ENCODE measurements at regions not wholly inside any gene's neighbourhood (a gene's known extent, or its start where the extent isn't known, plus 50 kb on each side); places are given as distances from the start of the nearest gene placed in this dataset.

DNA sequence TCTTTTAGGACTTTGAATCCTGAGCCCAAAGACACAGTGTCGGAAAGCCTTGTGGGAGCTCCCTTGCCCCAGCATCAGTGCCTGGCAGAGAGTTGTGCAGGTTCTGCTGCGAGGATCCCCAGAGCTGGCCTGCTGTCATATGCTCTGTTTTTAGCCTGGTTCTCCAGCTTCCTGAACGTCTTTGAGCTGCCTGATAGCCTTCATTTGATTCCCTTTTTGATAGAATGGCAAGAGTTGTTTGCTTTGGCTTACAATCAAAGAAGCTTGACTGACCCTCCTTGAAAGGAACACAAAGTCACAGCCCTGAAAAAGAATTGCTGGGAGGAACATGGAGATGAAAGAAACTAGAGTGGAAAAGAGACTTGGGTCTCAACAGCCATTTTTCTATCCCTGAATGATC lies 95.4 kb downstream of the C1QL2 start:
- Histone ChIP-seq H3K4me2 (no peak overlapping the region), H3K9me2 (ENCODE audit: insufficient read depth) (no peaks in the 10 kb centered on the region), H3F3A (replicated peaks; ENCODE audit: low read depth) (no peaks in the 10 kb centered on the region), H2AFZ (no peak overlapping the region), H3K79me2 (replicated peaks; ENCODE audit: insufficient read depth) (no peaks in the 10 kb centered on the region), H4K20me1 (replicated peaks; ENCODE audit: insufficient read depth) (no peaks in the 10 kb centered on the region), H3K36me3 (ENCODE audit: insufficient read depth) (no peaks in the 10 kb centered on the region), H3K27ac (ENCODE audit: low read depth) (no peak overlapping the region), H3K27me3 (ENCODE audit: insufficient read depth) (no peaks in the 10 kb centered on the region), H3K4me3 (no peak overlapping the region), H3K4me1 (ENCODE audit: insufficient read depth) (peaks cover 3% of the 10 kb centered on the region)
- no peak overlapping the region for H3K27ac Mint-ChIP-seq
- no peak overlapping the region for H3K4me3 Mint-ChIP-seq
- H3K4me1 Mint-ChIP-seq: no peaks in the 10 kb centered on the region
- TF ChIP-seq, protein P1, sequence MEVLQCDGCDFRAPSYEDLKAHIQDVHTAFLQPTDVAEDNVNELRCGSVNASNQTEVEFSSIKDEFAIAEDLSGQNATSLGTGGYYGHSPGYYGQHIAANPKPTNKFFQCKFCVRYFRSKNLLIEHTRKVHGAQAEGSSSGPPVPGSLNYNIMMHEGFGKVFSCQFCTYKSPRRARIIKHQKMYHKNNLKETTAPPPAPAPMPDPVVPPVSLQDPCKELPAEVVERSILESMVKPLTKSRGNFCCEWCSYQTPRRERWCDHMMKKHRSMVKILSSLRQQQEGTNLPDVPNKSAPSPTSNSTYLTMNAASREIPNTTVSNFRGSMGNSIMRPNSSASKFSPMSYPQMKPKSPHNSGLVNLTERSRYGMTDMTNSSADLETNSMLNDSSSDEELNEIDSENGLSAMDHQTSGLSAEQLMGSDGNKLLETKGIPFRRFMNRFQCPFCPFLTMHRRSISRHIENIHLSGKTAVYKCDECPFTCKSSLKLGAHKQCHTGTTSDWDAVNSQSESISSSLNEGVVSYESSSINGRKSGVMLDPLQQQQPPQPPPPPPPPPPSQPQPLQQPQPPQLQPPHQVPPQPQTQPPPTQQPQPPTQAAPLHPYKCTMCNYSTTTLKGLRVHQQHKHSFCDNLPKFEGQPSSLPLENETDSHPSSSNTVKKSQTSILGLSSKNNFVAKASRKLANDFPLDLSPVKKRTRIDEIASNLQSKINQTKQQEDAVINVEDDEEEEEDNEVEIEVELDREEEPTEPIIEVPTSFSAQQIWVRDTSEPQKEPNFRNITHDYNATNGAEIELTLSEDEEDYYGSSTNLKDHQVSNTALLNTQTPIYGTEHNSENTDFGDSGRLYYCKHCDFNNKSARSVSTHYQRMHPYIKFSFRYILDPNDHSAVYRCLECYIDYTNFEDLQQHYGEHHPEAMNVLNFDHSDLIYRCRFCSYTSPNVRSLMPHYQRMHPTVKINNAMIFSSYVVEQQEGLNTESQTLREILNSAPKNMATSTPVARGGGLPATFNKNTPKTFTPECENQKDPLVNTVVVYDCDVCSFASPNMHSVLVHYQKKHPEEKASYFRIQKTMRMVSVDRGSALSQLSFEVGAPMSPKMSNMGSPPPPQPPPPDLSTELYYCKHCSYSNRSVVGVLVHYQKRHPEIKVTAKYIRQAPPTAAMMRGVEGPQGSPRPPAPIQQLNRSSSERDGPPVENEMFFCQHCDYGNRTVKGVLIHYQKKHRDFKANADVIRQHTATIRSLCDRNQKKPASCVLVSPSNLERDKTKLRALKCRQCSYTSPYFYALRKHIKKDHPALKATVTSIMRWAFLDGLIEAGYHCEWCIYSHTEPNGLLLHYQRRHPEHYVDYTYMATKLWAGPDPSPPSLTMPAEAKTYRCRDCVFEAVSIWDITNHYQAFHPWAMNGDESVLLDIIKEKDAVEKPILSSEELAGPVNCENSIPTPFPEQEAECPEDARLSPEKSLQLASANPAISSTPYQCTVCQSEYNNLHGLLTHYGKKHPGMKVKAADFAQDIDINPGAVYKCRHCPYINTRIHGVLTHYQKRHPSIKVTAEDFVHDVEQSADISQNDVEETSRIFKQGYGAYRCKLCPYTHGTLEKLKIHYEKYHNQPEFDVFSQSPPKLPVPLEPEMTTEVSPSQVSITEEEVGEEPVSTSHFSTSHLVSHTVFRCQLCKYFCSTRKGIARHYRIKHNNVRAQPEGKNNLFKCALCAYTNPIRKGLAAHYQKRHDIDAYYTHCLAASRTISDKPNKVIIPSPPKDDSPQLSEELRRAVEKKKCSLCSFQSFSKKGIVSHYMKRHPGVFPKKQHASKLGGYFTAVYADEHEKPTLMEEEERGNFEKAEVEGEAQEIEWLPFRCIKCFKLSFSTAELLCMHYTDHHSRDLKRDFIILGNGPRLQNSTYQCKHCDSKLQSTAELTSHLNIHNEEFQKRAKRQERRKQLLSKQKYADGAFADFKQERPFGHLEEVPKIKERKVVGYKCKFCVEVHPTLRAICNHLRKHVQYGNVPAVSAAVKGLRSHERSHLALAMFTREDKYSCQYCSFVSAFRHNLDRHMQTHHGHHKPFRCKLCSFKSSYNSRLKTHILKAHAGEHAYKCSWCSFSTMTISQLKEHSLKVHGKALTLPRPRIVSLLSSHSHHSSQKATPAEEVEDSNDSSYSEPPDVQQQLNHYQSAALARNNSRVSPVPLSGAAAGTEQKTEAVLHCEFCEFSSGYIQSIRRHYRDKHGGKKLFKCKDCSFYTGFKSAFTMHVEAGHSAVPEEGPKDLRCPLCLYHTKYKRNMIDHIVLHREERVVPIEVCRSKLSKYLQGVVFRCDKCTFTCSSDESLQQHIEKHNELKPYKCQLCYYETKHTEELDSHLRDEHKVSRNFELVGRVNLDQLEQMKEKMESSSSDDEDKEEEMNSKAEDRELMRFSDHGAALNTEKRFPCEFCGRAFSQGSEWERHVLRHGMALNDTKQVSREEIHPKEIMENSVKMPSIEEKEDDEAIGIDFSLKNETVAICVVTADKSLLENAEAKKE (CRISPR knock-in tag; IDR thresholded peaks at IDR 0.05): no peak
- no peak for TF ChIP-seq EZH2phosphoT487 (IDR thresholded peaks at IDR 0.05; ENCODE audit: unreplicated experiment)
- H3K27me3 Mint-ChIP-seq (ENCODE audit: insufficient read depth, low read depth, poor library complexity): peaks cover 11% of the 10 kb centered on the region
- no peaks in the 10 kb centered on the region for H3K36me3 Mint-ChIP-seq (ENCODE audit: low read depth)
- ATAC-seq (no peak), DNase-seq (ENCODE audit: low spot score) (no peak)
- no peaks in the 10 kb centered on the region for H3K9me3 Mint-ChIP-seq

DNA sequence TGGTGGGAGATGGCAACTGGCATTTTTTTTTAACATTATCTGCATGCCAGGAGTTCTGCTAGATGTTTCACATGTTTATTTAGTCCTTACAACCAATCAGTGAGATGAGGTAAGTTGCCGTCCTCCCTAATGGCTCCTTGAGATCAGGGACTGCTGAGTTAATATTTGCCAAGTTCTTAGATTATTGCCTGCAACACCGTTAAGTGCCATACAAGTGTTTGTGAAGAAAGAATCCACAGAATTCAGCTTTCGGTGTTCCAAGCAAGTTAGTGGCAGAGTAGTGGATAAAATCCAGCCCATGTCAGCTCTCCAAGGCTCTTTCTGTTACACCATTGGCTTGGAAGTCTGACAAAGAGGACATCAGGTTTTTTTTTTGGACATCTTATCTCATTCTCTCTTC lies 95.9 kb downstream of the C1QL2 start:
- Mint-ChIP-seq H3K4me1 (no peaks in the 10 kb centered on the region), H3K36me3 (ENCODE audit: low read depth) (no peaks in the 10 kb centered on the region), H3K4me3 (no peak overlapping the region), H3K27ac (no peak overlapping the region), H3K9me3 (no peaks in the 10 kb centered on the region), H3K27me3 (ENCODE audit: insufficient read depth, low read depth, poor library complexity) (peaks cover 11% of the 10 kb centered on the region)
- H4K20me1 ChIP-seq (replicated peaks; ENCODE audit: insufficient read depth): no peaks in the 10 kb centered on the region
- no peaks in the 10 kb centered on the region for H3K27me3 ChIP-seq (ENCODE audit: insufficient read depth)
- ATAC-seq (no peak), DNase-seq (ENCODE audit: low spot score) (no peak)
- no peak overlapping the region for H2AFZ ChIP-seq
- no peaks in the 10 kb centered on the region for H3K9me2 ChIP-seq (ENCODE audit: insufficient read depth)
- H3K4me3 ChIP-seq: no peak overlapping the region
- no peaks in the 10 kb centered on the region for H3K79me2 ChIP-seq (replicated peaks; ENCODE audit: insufficient read depth)
- no peaks in the 10 kb centered on the region for H3K36me3 ChIP-seq (ENCODE audit: insufficient read depth)
- TF ChIP-seq STAT1 (IDR thresholded peaks at IDR 0.05; ENCODE audit: unreplicated experiment) (no peak), EZH2phosphoT487 (IDR thresholded peaks at IDR 0.05; ENCODE audit: unreplicated experiment) (no peak)
- no peaks in the 10 kb centered on the region for H3F3A ChIP-seq (replicated peaks; ENCODE audit: low read depth)
- H3K27ac ChIP-seq (ENCODE audit: low read depth): no peak overlapping the region
- no peaks in the 10 kb centered on the region for H3K4me1 ChIP-seq (ENCODE audit: insufficient read depth)
- no peak overlapping the region for H3K4me2 ChIP-seq

Data from GM23338 (cell line).